NCI-H446 treated with DMSO at 0.1 percent for 48 hours (cell line): ENCODE measurements at regions not wholly inside any gene's neighbourhood (a gene's known extent, or its start where the extent isn't known, plus 50 kb on each side); places are given as distances from the start of the nearest gene placed in this dataset.
A peak's percentile ranks its signal among the peaks of the same experiment; 100 is the strongest.

Experiments used
- DNase-seq: peaks from one replicate; lab custom pipeline; 2025; lab: John Stamatoyannopoulos, UW

GRCh38 chr12:92304371-92305055 lies 158.9 kb upstream of the BTG1 start:
- no peak for DNase-seq

GRCh38 chr12:92302041-92302829 lies 156.6 kb upstream of the BTG1 start:
- DNase-seq, result no peak

- no peak for DNase-seq
These were observed 155.7 kb upstream of the BTG1 start for GRCh38 chr12:92301356-92301755.

GRCh38 chr12:92300777-92301176 lies 155.1 kb upstream of the BTG1 start:
- no peak for DNase-seq

- DNase-seq, result no peak
These were observed 154.1 kb upstream of the BTG1 start for GRCh38 chr12:92299744-92300143.

GRCh38 chr12:92299344-92299743 lies 153.7 kb upstream of the BTG1 start:
- no peak for DNase-seq

GRCh38 chr12:92297932-92298696 lies 152.5 kb upstream of the BTG1 start:
- DNase-seq, result no peak

GRCh38 chr12:92297405-92297804 lies 151.8 kb upstream of the BTG1 start:
- no peak for DNase-seq

- DNase-seq, result no peak
These were observed 149.9 kb upstream of the BTG1 start for GRCh38 chr12:92295523-92295922.

- DNase-seq, result no peak
These were observed 149.2 kb upstream of the BTG1 start for GRCh38 chr12:92294676-92295440.

GRCh38 chr12:92292016-92292415 lies 146.4 kb upstream of the BTG1 start:
- DNase-seq, result no peak

- DNase-seq, result no peak
These were observed 145.2 kb upstream of the BTG1 start for GRCh38 chr12:92290886-92291285.

GRCh38 chr12:92290350-92290695 lies 144.7 kb upstream of the BTG1 start:
- DNase-seq, result no peak

GRCh38 chr12:92289629-92290349 lies 144.1 kb upstream of the BTG1 start:
- DNase-seq, result no peak

GRCh38 chr12:92288561-92288960 lies 142.9 kb upstream of the BTG1 start:
- peak; percentile 46 for DNase-seq

GRCh38 chr12:92278378-92278828 lies 132.8 kb upstream of the BTG1 start:
- no peak for DNase-seq

GRCh38 chr12:92277795-92278194 lies 132.1 kb upstream of the BTG1 start:
- DNase-seq, result no peak

- DNase-seq, result no peak
These were observed 130.6 kb upstream of the BTG1 start for GRCh38 chr12:92276276-92276675.

GRCh38 chr12:92275443-92276154 lies 130.0 kb upstream of the BTG1 start:
- no peak for DNase-seq

GRCh38 chr12:92273076-92273475 lies 127.4 kb upstream of the BTG1 start:
- DNase-seq, result no peak
